ENCODE measurements at regions not wholly inside any gene's neighbourhood (a gene's known extent, or its start where the extent isn't known, plus 50 kb on each side); places are given as distances from the start of the nearest gene placed in this dataset.
"Not testable (repeated sequence)": the region's sequence is repeated elsewhere in the genome, so short reads cannot be mapped to it uniquely, and the experiment has no call there.

GRCh38 chr6:165837948-165838745, 175.1 kb upstream of the PDE10A start:
- H3K4me3 ChIP-seq (ENCODE audit: low read depth in 1 of 5, low read length in 5 of 5): no peak overlapping the region
- H3K27me3 ChIP-seq (ENCODE audit: control insufficient read depth in 5 of 5, insufficient read depth in 4 of 5, low read length in 5 of 5): peaks cover 0 to 29% (median 14%) of the 10 kb centered on the region in 5 donors
- H3K36me3 ChIP-seq (ENCODE audit: control insufficient read depth in 5 of 5, insufficient read depth in 5 of 5, low read length in 5 of 5): no peaks in the 10 kb centered on the region
- no peak overlapping the region for H3K27ac ChIP-seq (ENCODE audit: low read depth, low read length)
- peaks cover 0 to 8% (median 4%) of the 10 kb centered on the region in 5 donors for H3K4me1 ChIP-seq (ENCODE audit: control insufficient read depth in 5 of 5, insufficient read depth in 5 of 5, low read length in 5 of 5)
- no peak overlapping the region for H3K9ac ChIP-seq (ENCODE audit: low read length in 5 of 5)
- no peaks in the 10 kb centered on the region for H3K9me3 ChIP-seq (ENCODE audit: control insufficient read depth in 5 of 5, low read length in 5 of 5)

GRCh38 chr6:165836648-165837047, 173.6 kb upstream of the PDE10A start:
- not testable (repeated sequence) for H3K9ac ChIP-seq (ENCODE audit: low read length in 5 of 5); H3K4me1 ChIP-seq (ENCODE audit: control insufficient read depth in 5 of 5, insufficient read depth in 5 of 5, low read length in 5 of 5); H3K36me3 ChIP-seq (ENCODE audit: control insufficient read depth in 5 of 5, insufficient read depth in 5 of 5, low read length in 5 of 5); H3K9me3 ChIP-seq (ENCODE audit: control insufficient read depth in 5 of 5, low read length in 5 of 5); H3K4me3 ChIP-seq (ENCODE audit: low read depth in 1 of 5, low read length in 5 of 5); H3K27ac ChIP-seq (ENCODE audit: low read depth, low read length)
- peaks cover 0 to 27% (median 9%) of the 10 kb centered on the region in 5 donors for H3K27me3 ChIP-seq (ENCODE audit: control insufficient read depth in 5 of 5, insufficient read depth in 4 of 5, low read length in 5 of 5)

- peaks cover 0 to 8% (median 4%) of the 10 kb centered on the region in 5 donors for H3K4me1 ChIP-seq (ENCODE audit: control insufficient read depth in 5 of 5, insufficient read depth in 5 of 5, low read length in 5 of 5)
- no peaks in the 10 kb centered on the region for H3K36me3 ChIP-seq (ENCODE audit: control insufficient read depth in 5 of 5, insufficient read depth in 5 of 5, low read length in 5 of 5)
- H3K27ac ChIP-seq (ENCODE audit: low read depth, low read length): no peak overlapping the region
- H3K4me3 ChIP-seq (ENCODE audit: low read depth in 1 of 5, low read length in 5 of 5): no peak overlapping the region
- no peaks in the 10 kb centered on the region for H3K9me3 ChIP-seq (ENCODE audit: control insufficient read depth in 5 of 5, low read length in 5 of 5)
- peaks cover 0 to 27% (median 9%) of the 10 kb centered on the region in 5 donors for H3K27me3 ChIP-seq (ENCODE audit: control insufficient read depth in 5 of 5, insufficient read depth in 4 of 5, low read length in 5 of 5)
- H3K9ac ChIP-seq (ENCODE audit: low read length in 5 of 5): no peak overlapping the region
These were observed 172.4 kb upstream of the PDE10A start for GRCh38 chr6:165835410-165835851.

- Histone ChIP-seq H3K36me3 (ENCODE audit: control insufficient read depth in 5 of 5, insufficient read depth in 5 of 5, low read length in 5 of 5) (no peaks in the 10 kb centered on the region), H3K27me3 (ENCODE audit: control insufficient read depth in 5 of 5, insufficient read depth in 4 of 5, low read length in 5 of 5) (peaks cover 0 to 27% (median 9%) of the 10 kb centered on the region in 5 donors)
These were observed 171.7 kb upstream of the PDE10A start for GRCh38 chr6:165834613-165835259.

GRCh38 chr6:165833355-165833754, 170.3 kb upstream of the PDE10A start:
- Histone ChIP-seq H3K36me3 (ENCODE audit: control insufficient read depth in 5 of 5, insufficient read depth in 5 of 5, low read length in 5 of 5) (no peaks in the 10 kb centered on the region), H3K9ac (ENCODE audit: low read length in 5 of 5) (no peak overlapping the region), H3K9me3 (ENCODE audit: control insufficient read depth in 5 of 5, low read length in 5 of 5) (no peaks in the 10 kb centered on the region), H3K4me1 (ENCODE audit: control insufficient read depth in 5 of 5, insufficient read depth in 5 of 5, low read length in 5 of 5) (peaks cover 0 to 8% (median 4%) of the 10 kb centered on the region in 5 donors), H3K27me3 (ENCODE audit: control insufficient read depth in 5 of 5, insufficient read depth in 4 of 5, low read length in 5 of 5) (peaks cover 0 to 29% (median 9%) of the 10 kb centered on the region in 5 donors), H3K27ac (ENCODE audit: low read depth, low read length) (no peak overlapping the region), H3K4me3 (ENCODE audit: low read depth in 1 of 5, low read length in 5 of 5) (no peak overlapping the region)

More at GRCh38 chr6:165834613-165835259, 171.7 kb upstream of the PDE10A start:
- H3K4me1 ChIP-seq (ENCODE audit: control insufficient read depth in 5 of 5, insufficient read depth in 5 of 5, low read length in 5 of 5): peaks cover 0 to 8% (median 4%) of the 10 kb centered on the region in 5 donors
- no peak overlapping the region for H3K27ac ChIP-seq (ENCODE audit: low read depth, low read length)
- no peak overlapping the region for H3K4me3 ChIP-seq (ENCODE audit: low read depth in 1 of 5, low read length in 5 of 5)
- H3K9me3 ChIP-seq (ENCODE audit: control insufficient read depth in 5 of 5, low read length in 5 of 5): no peaks in the 10 kb centered on the region
- no peak overlapping the region for H3K9ac ChIP-seq (ENCODE audit: low read length in 5 of 5)

GRCh38 chr6:165831812-165832510, 168.9 kb upstream of the PDE10A start:
- H3K9me3 ChIP-seq (ENCODE audit: control insufficient read depth in 5 of 5, low read length in 5 of 5): no peaks in the 10 kb centered on the region
- H3K27me3 ChIP-seq (ENCODE audit: control insufficient read depth in 5 of 5, insufficient read depth in 4 of 5, low read length in 5 of 5): peaks cover 0 to 29% (median 9%) of the 10 kb centered on the region in 5 donors
- H3K27ac ChIP-seq (ENCODE audit: low read depth, low read length): no peak overlapping the region
- no peaks in the 10 kb centered on the region for H3K36me3 ChIP-seq (ENCODE audit: control insufficient read depth in 5 of 5, insufficient read depth in 5 of 5, low read length in 5 of 5)
- no peak overlapping the region for H3K9ac ChIP-seq (ENCODE audit: low read length in 5 of 5)
- H3K4me3 ChIP-seq (ENCODE audit: low read depth in 1 of 5, low read length in 5 of 5): no peak overlapping the region
- peaks cover 0 to 8% (median 4%) of the 10 kb centered on the region in 5 donors for H3K4me1 ChIP-seq (ENCODE audit: control insufficient read depth in 5 of 5, insufficient read depth in 5 of 5, low read length in 5 of 5)

- Histone ChIP-seq H3K27ac (ENCODE audit: low read depth, low read length) (no peak overlapping the region), H3K9ac (ENCODE audit: low read length in 5 of 5) (no peak overlapping the region), H3K27me3 (ENCODE audit: control insufficient read depth in 5 of 5, insufficient read depth in 4 of 5, low read length in 5 of 5) (peaks cover 0 to 23% (median 6%) of the 10 kb centered on the region in 5 donors), H3K4me3 (ENCODE audit: low read depth in 1 of 5, low read length in 5 of 5) (no peak overlapping the region), H3K36me3 (ENCODE audit: control insufficient read depth in 5 of 5, insufficient read depth in 5 of 5, low read length in 5 of 5) (no peaks in the 10 kb centered on the region), H3K4me1 (ENCODE audit: control insufficient read depth in 5 of 5, insufficient read depth in 5 of 5, low read length in 5 of 5) (peaks cover 0 to 7% (median 4%) of the 10 kb centered on the region in 5 donors), H3K9me3 (ENCODE audit: control insufficient read depth in 5 of 5, low read length in 5 of 5) (no peaks in the 10 kb centered on the region)
These were observed 167.7 kb upstream of the PDE10A start for GRCh38 chr6:165830761-165831160.

GRCh38 chr6:165829376-165829775, 166.3 kb upstream of the PDE10A start:
- Histone ChIP-seq H3K27ac (ENCODE audit: low read depth, low read length) (no peak overlapping the region), H3K4me1 (ENCODE audit: control insufficient read depth in 5 of 5, insufficient read depth in 5 of 5, low read length in 5 of 5) (no peaks in the 10 kb centered on the region), H3K27me3 (ENCODE audit: control insufficient read depth in 5 of 5, insufficient read depth in 4 of 5, low read length in 5 of 5) (peaks cover 0 to 12% (median 4%) of the 10 kb centered on the region in 5 donors)

GRCh38 chr6:165827190-165827518, 164.1 kb upstream of the PDE10A start:
- Histone ChIP-seq H3K36me3 (ENCODE audit: control insufficient read depth in 5 of 5, insufficient read depth in 5 of 5, low read length in 5 of 5) (no peaks in the 10 kb centered on the region), H3K27ac (ENCODE audit: low read depth, low read length) (no peak overlapping the region), H3K9ac (ENCODE audit: low read length in 5 of 5) (no peak overlapping the region), H3K27me3 (ENCODE audit: control insufficient read depth in 5 of 5, insufficient read depth in 4 of 5, low read length in 5 of 5) (peaks cover 0 to 2% (median 0%) of the 10 kb centered on the region in 5 donors), H3K4me3 (ENCODE audit: low read depth in 1 of 5, low read length in 5 of 5) (no peak overlapping the region), H3K4me1 (ENCODE audit: control insufficient read depth in 5 of 5, insufficient read depth in 5 of 5, low read length in 5 of 5) (no peaks in the 10 kb centered on the region), H3K9me3 (ENCODE audit: control insufficient read depth in 5 of 5, low read length in 5 of 5) (no peaks in the 10 kb centered on the region)

More at GRCh38 chr6:165829376-165829775, 166.3 kb upstream of the PDE10A start:
- Histone ChIP-seq H3K9ac (ENCODE audit: low read length in 5 of 5) (no peak overlapping the region), H3K4me3 (ENCODE audit: low read depth in 1 of 5, low read length in 5 of 5) (no peak overlapping the region), H3K36me3 (ENCODE audit: control insufficient read depth in 5 of 5, insufficient read depth in 5 of 5, low read length in 5 of 5) (no peaks in the 10 kb centered on the region), H3K9me3 (ENCODE audit: control insufficient read depth in 5 of 5, low read length in 5 of 5) (no peaks in the 10 kb centered on the region)
